ENCODE measurements at regions not wholly inside any gene's neighbourhood (a gene's known extent, or its start where the extent isn't known, plus 50 kb on each side); places are given as distances from the start of the nearest gene placed in this dataset.

- Histone ChIP-seq H3K36me3 (ENCODE audit: control insufficient read depth, insufficient read depth, low read length) (no peaks in the 10 kb centered on the region), H3K9me3 (0 out of 2 replicates have a peak, but pooled peaks cover 4% of the 10 kb centered on the region), H3K27me3 (replicated peaks; ENCODE audit: control insufficient read depth, insufficient read depth, low read length) (no peaks in the 10 kb centered on the region), H3K4me3 (ENCODE audit: low read depth, low read length) (no peak overlapping the region), H3K4me1 (peaks cover 15% of the 10 kb centered on the region)
- intact Hi-C loops (cut with micrococcal nuclease; ENCODE audit: unreplicated experiment), result no loop called here
- no peak for DNase-seq
- no peak overlapping the region for H3K27ac Mint-ChIP-seq (ENCODE audit: unreplicated experiment)
- H3K27me3 Mint-ChIP-seq (ENCODE audit: insufficient read depth, unreplicated experiment), result no peaks in the 10 kb centered on the region
- no peaks in the 10 kb centered on the region for H3K36me3 Mint-ChIP-seq (ENCODE audit: insufficient read depth, unreplicated experiment)
- CTCF ChIA-PET, result no interaction called here
- H3K4me3 Mint-ChIP-seq (ENCODE audit: unreplicated experiment), result no peak overlapping the region
- no TSS peak for BruUV-seq (replicated peaks)
- peaks cover 16% of the 10 kb centered on the region for H3K4me1 Mint-ChIP-seq (ENCODE audit: low read depth, unreplicated experiment)
- TF ChIP-seq CTCF (IDR thresholded peaks at IDR 0.05; ENCODE audit: insufficient read depth in 1 of 2, low read depth in 1 of 2, low read length in 1 of 2, severe bottlenecking in 1 of 2, unreplicated experiment in 1 of 2), result no peak
- POLR2A ChIA-PET, result interaction anchor here (0.7 kb wide), 1 partner anchor 25 kb away, joined by 4 read pairs; no protein-coding TSS in a partner anchor
- H3K9me3 Mint-ChIP-seq (ENCODE audit: unreplicated experiment), result no peaks in the 10 kb centered on the region
Observed at GRCh38 chr1:209341673-209342420, 241.7 kb upstream of the CAMK1G start.

GRCh38 chr1:209342441-209343175 lies 240.9 kb upstream of the CAMK1G start:
- intact Hi-C loops (cut with micrococcal nuclease; ENCODE audit: unreplicated experiment), result no loop called here
- Mint-ChIP-seq H3K4me3 (ENCODE audit: unreplicated experiment) (no peak overlapping the region), H3K36me3 (ENCODE audit: insufficient read depth, unreplicated experiment) (no peaks in the 10 kb centered on the region), H3K27me3 (ENCODE audit: insufficient read depth, unreplicated experiment) (no peaks in the 10 kb centered on the region), H3K4me1 (ENCODE audit: low read depth, unreplicated experiment) (peaks cover 16% of the 10 kb centered on the region), H3K9me3 (ENCODE audit: unreplicated experiment) (no peaks in the 10 kb centered on the region), H3K27ac (ENCODE audit: unreplicated experiment) (no peak overlapping the region)
- Histone ChIP-seq H3K4me3 (ENCODE audit: low read depth, low read length) (no peak overlapping the region), H3K27me3 (replicated peaks; ENCODE audit: control insufficient read depth, insufficient read depth, low read length) (no peaks in the 10 kb centered on the region), H3K36me3 (ENCODE audit: control insufficient read depth, insufficient read depth, low read length) (no peaks in the 10 kb centered on the region), H3K9me3 (0 out of 2 replicates have a peak, but pooled peaks cover 4% of the 10 kb centered on the region), H3K4me1 (peaks cover 15% of the 10 kb centered on the region)
- no peak for DNase-seq
- ChIA-PET CTCF (no interaction called here), POLR2A (interaction anchor here (0.7 kb wide), 1 partner anchor 25 kb away, joined by 4 read pairs; no protein-coding TSS in a partner anchor)
- TF ChIP-seq CTCF (IDR thresholded peaks at IDR 0.05; ENCODE audit: insufficient read depth in 1 of 2, low read depth in 1 of 2, low read length in 1 of 2, severe bottlenecking in 1 of 2, unreplicated experiment in 1 of 2), result no peak
- no TSS peak for BruUV-seq (replicated peaks)

GRCh38 chr1:209343511-209343910 lies 240.0 kb upstream of the CAMK1G start:
- CTCF ChIA-PET, result no interaction called here
- Mint-ChIP-seq H3K9me3 (ENCODE audit: unreplicated experiment) (no peaks in the 10 kb centered on the region), H3K4me1 (ENCODE audit: low read depth, unreplicated experiment) (peaks cover 16% of the 10 kb centered on the region), H3K27ac (ENCODE audit: unreplicated experiment) (no peak overlapping the region), H3K27me3 (ENCODE audit: insufficient read depth, unreplicated experiment) (no peaks in the 10 kb centered on the region), H3K4me3 (ENCODE audit: unreplicated experiment) (no peak overlapping the region), H3K36me3 (ENCODE audit: insufficient read depth, unreplicated experiment) (no peaks in the 10 kb centered on the region)
- POLR2A ChIA-PET, result no interaction called here
- Histone ChIP-seq H3K27me3 (replicated peaks; ENCODE audit: control insufficient read depth, insufficient read depth, low read length) (no peaks in the 10 kb centered on the region), H3K4me1 (peaks cover 20% of the 10 kb centered on the region), H3K9me3 (0 out of 2 replicates have a peak, but pooled peaks cover 4% of the 10 kb centered on the region), H3K36me3 (ENCODE audit: control insufficient read depth, insufficient read depth, low read length) (no peaks in the 10 kb centered on the region), H3K4me3 (ENCODE audit: low read depth, low read length) (no peak overlapping the region)
- intact Hi-C loops (cut with micrococcal nuclease; ENCODE audit: unreplicated experiment), result no loop called here
- BruUV-seq (replicated peaks), result no TSS peak
- TF ChIP-seq CTCF (IDR thresholded peaks at IDR 0.05; ENCODE audit: insufficient read depth in 1 of 2, low read depth in 1 of 2, low read length in 1 of 2, severe bottlenecking in 1 of 2, unreplicated experiment in 1 of 2), result no peak
- no peak for DNase-seq

Measured in Caco-2 (cell line).